NCI-H2171 treated with DMSO at 0.1 percent for 48 hours (cell line): ENCODE measurements at regions not wholly inside any gene's neighbourhood (a gene's known extent, or its start where the extent isn't known, plus 50 kb on each side); places are given as distances from the start of the nearest gene placed in this dataset.

Experiments
- DNase-seq: peaks from one replicate; lab custom pipeline; 2025; lab: John Stamatoyannopoulos, UW

DNA sequence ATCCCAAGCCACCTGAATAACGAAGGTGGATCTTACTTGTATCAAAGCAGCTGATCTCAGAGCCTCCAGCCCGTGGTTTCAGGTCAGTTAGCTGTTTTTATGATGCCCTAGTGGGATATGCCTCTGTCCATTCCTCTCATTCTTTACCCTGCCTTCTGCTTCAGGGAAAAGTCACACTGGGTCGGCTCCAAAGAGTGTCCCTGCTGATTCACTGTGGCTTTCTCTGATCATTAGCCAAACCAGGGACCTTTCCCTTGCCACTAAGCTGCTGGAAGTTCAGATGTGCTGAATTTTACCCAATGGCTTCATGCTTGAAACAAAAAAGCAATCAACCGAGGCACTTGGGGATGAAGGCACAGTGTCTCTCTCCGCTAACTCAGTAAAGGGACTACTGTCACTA lies 170.2 kb upstream of the SALL1 start:
- no peak for DNase-seq

DNA sequence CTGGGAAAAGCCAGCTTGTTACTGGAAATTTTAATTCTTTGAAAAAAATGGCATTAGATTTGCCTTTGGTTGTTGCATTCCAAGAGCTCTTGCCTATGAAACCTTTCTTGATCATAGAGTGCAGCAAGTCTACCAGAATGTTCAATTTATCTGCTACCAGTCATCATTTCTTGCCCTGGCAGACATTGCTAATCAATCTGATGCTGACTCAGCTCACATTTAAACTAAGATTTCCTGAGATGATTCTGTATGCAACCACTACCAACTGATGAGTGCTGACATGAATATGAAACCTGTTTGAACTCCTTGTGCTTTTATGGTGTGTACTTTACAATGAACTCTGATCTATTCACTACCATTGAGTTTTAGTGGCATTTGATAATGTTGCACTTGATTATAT lies 166.5 kb upstream of the SALL1 start:
- DNase-seq, result no peak

DNA sequence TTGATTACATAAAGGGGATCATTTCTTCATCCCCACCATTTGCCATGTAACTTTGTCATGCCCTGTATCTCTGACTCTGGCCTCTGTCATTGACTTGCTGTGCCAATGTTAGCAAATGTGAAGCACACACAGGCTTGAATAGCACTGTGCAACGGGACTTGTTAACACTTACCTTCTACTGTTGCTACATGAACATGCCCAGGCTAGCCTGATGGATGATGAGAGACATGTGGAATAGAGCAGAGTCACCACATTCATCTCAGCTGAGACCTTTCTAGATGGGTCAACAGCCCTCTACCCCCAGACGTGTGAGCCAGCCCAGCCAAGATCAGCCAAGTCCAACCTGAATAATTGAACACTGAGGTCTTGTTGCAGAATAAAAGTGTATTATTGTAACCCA lies 162.1 kb upstream of the SALL1 start:
- peak; percentile 67 for DNase-seq

DNA sequence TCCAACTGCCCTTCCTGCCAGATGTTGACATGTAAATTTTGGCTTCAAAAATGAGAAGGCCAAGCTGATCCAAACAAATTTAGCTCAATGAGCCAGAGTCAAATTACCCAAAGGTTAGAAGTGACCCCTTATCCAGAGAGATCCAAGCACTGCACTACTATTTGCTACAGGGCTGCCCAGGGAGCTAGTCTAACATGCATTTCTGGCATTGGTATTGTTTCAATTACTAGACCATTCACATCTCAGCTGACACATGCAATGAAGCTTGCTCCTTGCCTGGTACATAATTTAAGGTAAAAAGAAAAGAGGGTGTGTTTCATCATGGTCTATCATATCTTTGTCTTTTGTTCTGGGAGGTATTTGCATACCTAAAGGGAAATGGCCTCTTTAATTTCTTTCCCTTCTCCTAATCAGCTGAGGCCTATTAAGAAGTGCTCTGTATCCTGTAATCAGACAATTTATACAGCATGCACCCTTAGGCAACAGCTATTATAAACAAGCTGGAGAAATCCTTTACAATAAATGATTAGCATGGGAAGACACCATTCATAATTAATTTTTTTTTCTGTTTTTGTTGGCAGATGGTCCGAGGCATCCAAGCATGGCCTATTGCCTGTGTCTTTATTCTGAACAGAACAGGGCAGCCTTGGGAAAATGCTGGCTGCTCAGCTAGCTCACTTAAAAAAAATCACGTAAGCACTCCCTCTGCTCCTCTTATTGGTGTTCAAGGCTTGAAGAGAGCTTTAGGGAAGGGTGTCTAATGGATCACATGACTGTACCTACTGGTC lies 161.5 kb upstream of the SALL1 start:
- peak; percentile 83 for DNase-seq

DNA sequence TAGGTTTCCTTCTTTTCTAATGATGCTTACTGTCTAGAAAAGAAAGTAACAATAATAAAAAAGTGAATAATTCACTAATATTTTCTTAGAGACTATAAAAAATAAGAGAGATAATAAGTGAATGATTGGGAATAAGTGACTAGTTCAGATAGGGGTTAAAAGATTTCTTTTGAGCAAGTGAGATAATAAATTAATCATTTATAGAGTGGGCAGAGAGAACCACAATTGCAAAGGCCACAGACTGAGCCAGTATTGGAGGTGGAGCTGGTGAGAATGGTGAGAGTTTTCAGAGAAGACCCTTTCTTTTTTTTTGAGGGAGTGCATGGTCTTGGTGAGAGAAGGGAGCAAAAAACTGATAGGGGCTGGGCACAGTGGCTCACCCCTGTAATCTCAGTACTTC lies 159.1 kb upstream of the SALL1 start:
- no peak for DNase-seq

DNA sequence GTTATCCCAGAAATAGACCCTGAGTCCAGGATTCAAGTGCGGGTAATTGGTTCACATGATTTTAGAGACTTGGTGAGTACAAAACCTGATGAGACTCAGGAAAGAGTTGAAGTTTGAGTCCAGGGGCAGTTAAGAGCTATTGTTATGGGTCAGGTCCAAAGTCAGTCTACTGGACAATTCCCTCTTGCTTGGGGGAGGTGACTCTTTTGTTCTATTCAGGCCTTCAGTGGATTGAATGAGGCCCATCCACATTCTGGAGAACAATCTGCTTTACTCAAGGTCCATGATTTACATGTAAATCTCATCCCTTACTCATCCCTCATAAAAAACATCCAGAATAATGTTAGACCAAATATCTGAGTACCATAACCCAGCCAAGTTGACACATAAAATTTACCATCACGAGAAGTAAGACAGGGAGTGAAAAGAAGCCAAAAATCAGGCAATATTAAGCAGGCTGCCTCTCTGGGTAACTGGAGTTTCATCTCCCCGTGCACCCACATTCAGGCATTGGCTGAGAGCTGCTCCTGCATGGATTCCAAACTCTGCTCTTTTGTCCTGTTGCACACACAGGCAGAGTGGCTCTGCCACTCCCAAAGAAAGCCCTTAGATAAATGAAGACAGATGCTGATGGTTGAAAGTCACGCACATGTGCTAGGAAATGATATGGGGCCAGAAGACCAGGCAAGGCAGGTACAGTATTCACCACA lies 156.0 kb upstream of the SALL1 start:
- DNase-seq, result no peak

DNA sequence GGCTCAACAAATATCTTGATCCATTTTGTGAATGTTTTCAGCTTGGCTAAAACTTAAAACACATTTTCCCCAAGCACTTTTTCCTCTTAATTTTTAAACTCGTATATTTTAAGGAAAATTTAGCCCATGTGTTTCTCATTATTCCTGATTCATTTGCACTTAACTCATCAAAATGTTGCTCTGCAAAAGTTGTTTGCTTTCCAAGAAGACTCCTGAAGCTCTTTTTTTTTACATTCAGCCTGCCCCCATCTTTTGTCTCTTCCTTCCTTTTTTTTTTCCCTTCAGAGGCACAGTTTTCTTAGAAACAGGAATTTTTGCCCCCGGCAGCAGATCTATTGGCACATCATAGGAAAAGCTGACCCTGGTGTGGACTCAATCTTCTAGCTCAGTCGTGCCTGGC lies 155.0 kb upstream of the SALL1 start:
- no peak for DNase-seq

DNA sequence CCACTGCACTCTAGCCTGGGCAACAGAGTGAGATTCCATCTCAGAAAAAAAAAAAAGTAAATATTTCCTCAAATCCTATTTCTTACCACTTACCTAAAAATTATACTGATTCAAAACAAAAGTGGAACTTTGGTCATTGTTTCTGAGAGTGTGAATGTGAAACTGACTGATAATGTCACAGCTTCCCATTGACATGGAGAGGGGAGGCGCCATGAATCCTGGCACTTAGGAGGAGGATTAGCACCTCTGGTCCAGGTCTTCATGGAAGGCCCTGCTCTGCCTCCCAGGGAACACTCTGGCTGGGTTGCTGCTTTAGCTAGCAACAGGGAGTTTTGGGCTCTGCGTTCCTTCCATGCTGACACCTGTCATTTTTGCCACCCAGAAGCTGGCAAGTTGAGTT lies 154.3 kb upstream of the SALL1 start:
- DNase-seq, result no peak

DNA sequence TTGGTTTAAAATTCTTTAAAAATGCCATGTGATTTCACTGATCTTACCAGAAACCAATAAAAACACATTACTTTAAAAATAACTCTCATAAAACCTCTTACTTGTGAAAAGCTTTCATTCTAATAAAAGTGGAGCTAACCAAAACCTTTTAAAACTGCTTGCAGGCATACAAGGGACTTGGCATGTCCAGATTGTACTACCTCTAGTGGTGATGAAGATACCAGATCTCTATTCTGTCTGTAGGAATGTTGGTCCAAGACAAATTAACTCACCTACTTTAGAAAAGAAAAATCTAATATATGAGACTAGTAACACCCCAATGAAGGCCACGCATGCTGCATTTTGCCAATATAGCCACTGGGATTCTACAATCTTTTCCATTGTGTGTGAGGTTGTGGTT lies 151.0 kb upstream of the SALL1 start:
- DNase-seq, result no peak

DNA sequence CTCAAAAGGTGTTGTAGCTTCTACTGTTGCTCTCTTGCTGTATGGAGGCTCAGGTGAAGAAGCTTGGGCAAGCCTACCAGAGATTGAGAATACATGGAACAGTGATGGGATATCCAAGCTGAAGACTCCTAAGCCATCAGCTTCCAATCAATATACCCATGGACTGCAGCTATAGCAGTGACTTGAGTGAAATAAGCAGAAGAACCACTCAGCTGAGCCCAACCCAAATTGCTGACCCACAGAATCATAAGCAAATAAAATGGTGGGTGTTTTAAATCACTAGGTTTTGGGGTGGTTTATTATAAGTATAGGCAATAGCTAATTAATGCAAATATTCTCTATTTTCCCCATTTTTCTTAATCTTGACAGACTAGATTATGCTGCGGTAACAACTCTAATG lies 147.7 kb upstream of the SALL1 start:
- no peak for DNase-seq

DNA sequence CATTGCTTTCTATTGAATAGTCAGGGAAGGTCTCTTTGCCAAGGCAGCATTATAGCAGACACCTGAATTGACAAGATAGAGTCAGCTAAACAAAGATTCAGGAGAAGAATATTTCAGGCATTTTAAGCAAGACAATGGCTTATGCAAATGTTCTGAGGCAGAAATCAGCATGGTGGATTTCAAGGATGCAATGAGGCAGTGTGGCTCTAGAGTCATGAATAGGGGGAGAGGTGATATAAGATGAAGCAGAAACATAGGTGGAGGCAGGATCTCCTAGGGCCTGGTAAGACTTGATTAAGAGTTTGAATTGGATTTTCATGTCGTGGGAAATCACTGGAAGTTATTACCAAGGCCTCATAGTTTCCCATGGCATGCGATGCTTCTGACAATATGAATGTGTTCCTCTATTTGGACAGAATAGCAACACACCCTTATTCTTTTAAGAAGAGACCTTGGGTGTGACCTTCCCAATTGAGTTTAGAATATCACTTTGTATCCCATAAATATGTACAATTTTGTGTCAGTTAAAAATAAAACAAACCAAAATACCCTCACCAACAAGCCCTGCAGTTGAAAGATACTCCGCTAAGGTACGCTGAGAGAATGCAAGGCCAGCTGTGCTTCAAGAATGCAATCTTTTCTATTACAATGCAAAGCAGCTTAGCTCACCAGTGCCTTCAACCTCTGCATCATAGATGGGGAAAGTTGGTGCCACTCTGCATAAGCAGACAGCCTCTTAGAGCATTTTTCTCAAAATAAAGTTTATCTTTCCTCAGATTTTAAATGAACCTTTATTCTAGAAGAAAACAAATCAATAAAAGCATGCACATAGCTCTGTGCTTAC lies 139.6 kb upstream of the SALL1 start:
- DNase-seq, result no peak

DNA sequence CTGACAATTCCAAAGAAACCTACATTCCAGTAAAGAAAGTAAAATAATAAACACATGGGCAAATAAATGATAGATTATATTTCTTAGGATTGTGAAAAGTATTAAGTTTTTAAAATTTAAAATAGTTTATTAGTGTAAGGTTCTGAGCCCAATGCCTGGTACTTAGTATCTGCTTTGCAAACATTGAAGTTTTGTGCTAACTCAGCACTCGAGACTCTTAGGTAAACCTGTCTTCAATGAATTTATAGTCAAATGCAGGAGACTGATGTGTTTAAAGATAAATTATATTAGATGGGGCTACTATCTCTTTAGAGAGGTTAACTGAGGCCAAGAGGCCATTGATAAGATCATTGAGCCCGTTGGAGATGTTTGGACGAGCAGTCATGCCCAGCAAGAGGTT lies 138.3 kb upstream of the SALL1 start:
- DNase-seq, result no peak

DNA sequence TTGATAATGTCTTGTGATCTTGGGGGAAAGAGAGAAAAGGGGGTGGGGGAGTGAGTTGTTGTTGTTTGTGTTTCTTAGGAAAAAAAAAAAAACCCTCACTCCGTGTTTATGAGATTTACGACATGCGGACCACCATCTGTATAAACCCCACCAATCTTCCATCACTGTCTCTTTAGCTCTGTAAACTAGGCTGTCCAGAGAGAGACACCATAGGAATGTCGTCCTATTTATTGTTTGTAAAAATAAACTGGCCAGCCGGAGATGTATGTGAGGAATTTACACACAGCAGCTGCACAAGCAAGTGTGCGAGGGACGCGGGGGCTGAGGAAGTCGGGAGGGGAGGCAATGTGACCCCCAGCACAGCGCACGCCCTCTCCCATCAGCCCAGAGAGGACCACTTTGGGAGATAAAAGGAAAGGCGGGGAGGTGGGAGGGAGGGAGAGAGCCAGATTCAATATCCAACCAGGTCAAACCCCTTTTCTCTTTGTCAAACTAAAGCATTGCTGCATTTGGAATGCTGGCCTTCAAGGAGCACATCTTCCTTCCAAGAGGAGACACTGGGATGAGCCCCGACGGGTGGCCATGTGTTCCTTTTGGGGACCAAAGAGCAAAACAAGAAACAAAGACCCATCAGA lies 136.2 kb upstream of the SALL1 start:
- no peak for DNase-seq

DNA sequence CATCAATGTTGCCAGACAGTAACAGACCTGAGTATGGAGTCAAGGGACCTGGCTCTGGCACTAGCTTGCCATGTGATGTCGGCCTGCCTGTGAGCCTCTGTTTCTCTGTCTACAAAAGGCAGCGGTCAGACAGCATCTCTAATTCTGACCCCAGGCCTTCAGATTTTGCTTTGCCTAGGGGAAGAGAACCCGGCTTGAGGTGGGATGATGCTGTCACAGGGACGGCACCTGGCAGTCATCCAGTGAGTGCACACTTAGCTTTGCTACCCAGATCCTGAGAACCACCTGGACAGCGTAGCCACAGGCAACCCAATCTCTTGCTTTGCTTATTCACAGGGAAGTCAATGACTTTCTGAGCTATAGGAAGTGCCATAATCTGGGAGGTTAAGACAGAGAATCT lies 135.2 kb upstream of the SALL1 start:
- no peak for DNase-seq

DNA sequence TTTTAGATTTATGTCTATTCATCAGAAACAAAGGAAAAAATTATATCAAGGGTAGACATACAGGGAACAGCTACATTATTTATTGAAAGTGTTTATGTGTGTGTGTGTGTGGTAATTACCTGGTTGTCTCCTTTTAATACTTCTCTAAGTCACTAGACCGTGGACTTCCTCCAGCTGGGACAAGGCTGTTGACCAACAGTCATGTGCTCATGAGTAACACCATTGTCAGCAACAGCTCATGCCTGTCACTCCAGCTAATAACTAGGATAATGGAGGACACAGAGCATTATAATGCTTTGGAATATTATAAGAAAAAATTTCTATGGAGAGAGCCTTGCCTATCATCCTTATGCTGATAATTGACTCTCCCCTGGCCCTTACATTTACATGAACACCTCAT lies 125.3 kb upstream of the SALL1 start:
- no peak for DNase-seq

DNA sequence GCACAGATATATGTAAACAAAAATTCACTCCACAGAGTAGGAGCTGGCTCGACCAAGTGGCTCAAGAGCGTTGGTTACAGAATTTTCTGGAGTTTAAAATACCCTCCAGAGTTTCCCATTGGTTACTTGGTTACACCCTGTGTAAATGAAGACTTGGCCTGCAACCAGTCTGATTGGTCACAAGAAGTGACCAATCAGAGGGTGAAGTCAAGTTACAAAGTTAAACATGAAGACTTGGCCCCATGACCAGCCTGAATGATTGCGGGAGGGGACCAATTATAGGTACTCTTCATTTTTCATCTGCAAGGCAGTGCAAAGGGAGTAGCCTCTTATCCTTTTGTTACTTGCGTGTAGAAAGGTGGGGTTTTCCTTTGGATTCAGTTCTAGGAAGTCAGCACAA lies 121.3 kb upstream of the SALL1 start:
- DNase-seq, result no peak

DNA sequence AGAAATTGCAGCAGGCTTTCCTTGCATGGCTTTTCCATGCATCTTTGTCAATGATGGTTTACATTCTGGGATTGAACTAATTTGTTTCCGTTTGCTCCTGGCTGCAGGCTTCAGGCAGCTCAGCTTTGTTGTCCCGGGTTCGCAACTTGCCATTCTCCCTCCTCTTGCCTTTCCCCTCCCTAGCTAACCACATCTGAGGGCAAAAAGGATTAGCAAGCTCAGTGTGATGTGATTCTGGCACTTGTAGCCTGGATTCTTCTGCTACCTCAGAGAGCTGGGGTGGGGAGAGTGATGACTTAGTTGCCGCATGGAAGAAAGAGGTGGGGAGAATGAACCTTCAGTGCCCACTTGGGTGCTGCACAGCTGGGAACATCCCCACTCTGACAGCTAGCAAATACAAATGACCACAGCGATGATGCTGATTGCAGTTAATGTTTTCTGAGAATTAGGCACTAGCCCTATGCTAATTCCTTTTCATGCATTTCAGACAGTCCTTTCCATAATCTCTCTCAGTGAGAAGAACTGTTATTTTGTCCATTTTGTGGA lies 120.2 kb upstream of the SALL1 start:
- DNase-seq, result no peak

DNA sequence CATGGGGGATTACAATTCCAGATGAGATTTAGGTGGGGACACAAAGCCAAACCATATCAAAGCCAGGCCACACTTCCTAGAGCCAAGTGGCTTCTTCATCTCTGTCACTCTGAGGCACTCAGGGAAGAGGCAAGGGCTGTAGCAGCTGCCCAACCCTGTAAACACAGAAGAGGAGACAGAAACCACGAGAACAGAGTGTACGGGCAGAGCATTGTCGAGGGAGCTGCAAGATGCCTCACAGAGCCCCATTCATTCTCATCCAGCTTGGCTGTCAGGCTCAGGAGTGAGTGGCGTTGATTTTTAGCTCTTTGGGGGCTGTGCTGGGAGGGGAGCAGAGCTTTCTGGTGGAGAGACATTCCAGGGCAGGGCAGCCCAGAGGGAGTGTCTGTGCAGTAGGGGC lies 117.2 kb upstream of the SALL1 start:
- DNase-seq, result no peak

DNA sequence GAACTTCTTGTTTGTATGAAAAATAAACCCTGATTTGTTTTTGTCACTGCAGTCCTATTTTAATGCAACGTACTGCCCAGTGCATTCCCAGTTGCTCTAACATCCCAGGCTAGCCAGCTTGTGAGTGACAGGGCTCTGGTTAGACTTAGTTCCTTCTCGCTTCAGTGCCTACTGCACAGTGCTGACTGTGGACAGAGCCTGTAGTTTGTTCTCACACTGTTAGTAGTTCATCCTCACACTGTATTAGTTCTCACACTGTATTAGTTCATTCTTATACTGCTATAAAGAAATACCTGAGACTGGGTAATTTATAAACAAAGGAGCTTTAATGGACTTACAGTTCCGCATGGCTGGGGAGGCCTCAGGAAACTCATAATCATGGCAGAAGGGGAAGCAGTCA lies 116.6 kb upstream of the SALL1 start:
- no peak for DNase-seq

DNA sequence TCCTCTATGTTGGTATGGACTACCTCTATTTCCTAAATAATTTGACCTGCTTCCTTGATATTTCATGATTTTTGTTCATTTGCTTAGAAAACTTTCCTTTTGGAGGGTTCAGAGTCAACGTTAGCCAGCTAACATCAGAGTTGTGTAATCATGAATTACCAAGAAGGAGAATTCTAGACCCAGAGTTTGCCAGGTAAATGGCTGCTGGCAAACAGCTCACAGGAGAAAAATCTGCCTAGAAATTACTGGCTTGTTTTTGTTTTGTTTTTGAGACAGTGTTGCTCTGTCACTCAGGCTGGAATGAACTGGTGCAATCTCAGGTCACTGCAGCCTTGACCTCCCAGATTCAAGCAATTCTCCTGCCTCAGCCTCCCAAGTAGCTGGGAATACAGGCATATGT lies 111.4 kb upstream of the SALL1 start:
- no peak for DNase-seq

DNA sequence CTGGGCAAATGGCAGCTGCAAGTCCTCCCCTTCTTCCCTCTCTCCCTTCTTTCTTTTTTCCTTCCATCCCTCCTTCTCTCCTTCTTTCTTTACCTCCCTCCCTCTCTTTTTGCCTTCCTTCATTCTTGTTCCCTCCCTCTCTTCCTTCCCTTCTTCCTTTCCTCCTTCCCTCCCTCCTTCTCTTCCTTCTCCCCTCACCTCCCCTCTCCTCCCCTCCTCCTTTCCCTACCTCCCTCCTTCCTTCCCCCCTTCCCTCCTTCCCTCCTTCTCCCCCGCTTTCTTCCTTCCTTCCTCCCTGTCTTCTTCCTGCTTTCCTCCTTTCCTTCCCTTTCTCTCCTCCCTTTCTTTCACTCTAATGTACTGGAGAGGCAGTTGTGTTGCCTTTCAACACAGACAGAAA lies 110.8 kb upstream of the SALL1 start:
- DNase-seq, result no peak

DNA sequence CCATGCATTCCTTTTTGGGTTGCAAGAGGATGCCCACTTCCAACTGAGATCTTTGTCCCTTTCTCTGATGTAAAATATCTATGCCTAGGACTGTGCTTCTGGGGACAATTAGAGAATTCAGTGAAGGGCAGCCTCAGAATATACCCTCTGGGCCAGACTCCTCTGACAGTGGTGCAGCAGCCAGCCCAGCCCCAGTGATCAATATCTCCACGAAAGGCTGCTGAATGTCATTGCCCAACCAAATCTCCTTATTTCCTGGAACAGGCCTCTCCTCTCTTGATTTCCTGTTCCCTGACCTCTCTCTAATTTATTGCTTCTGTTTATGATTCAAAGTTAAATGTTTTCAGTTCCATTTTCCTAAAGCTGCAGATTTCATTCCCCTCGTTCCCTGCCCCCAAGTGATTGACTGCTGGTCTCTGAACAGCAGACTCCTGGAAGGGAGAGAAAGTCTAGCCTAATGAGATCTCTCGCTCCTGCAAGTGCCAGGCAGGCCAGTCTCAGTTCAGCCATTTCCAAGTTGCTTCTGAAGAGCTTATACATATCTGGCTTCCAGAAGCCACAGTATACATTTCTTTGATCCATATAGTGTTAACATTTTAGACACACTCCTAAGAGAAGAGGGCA lies 104.4 kb upstream of the SALL1 start:
- DNase-seq, result no peak
